ENCODE measurements at regions not wholly inside any gene's neighbourhood (a gene's known extent, or its start where the extent isn't known, plus 50 kb on each side); places are given as distances from the start of the nearest gene placed in this dataset.

DNA sequence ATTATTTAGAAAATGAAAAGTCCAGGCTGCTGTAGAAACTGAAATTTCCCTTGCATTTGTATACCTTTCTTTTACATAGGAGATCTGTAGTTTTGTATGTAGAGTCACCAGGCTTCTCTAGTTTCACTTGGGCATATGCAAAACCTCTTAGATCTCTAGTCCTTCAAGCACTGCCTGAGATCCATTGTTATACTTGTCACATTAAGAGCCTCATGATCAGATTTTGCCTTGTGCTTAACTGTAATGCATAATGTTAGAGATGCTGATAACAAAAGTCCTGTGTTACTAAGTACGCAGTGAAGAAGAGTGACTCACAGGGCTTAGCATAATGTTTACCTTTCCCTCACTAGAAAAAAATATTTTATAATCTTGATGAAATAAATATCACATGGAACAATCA lies 250.2 kb downstream of the CYLC2 start:
- H3K27ac ChIP-seq (ENCODE audit: low read length) = no peak overlapping the region
- H3K27me3 ChIP-seq (replicated peaks in 1 of 2; ENCODE audit: control insufficient read depth in 2 of 2, extremely low read depth in 1 of 2, insufficient read depth in 2 of 2, low read length in 1 of 2) = no peaks in the 10 kb centered on the region
- no peak overlapping the region for H3K4me3 ChIP-seq (ENCODE audit: control insufficient read depth in 1 of 2, extremely low read depth in 1 of 2, low read length in 1 of 2)
- peaks cover 0 to 10% (median 0%) of the 10 kb centered on the region in 3 donors for H3K9me3 Mint-ChIP-seq
- H3K4me1 ChIP-seq (ENCODE audit: control insufficient read depth in 1 of 2, extremely low read depth in 1 of 2, insufficient read depth in 2 of 2, low read length in 2 of 2) = no peaks in the 10 kb centered on the region
- no peak for ATAC-seq (replicated peaks in 1 of 4)
- H3K27ac Mint-ChIP-seq = no peak overlapping the region
- H3K9me3 ChIP-seq = no peaks in the 10 kb centered on the region
- DNase-seq = no peak
- WGBS (ENCODE audit: insufficient coverage) = no CpG with 5 or more reads among the region's 1 CpG
- no peaks in the 10 kb centered on the region for H3K36me3 ChIP-seq (ENCODE audit: control insufficient read depth in 2 of 2, extremely low read depth in 1 of 2, insufficient read depth in 1 of 2, low read length in 1 of 2)
- POLR2A ChIA-PET = no interaction called here
- no peaks in the 10 kb centered on the region for H3K27me3 Mint-ChIP-seq
- no peak overlapping the region for H3K4me3 Mint-ChIP-seq
- no peaks in the 10 kb centered on the region for H3K4me1 Mint-ChIP-seq
- CTCF ChIA-PET = no interaction called here
- H3K36me3 Mint-ChIP-seq = no peaks in the 10 kb centered on the region

DNA sequence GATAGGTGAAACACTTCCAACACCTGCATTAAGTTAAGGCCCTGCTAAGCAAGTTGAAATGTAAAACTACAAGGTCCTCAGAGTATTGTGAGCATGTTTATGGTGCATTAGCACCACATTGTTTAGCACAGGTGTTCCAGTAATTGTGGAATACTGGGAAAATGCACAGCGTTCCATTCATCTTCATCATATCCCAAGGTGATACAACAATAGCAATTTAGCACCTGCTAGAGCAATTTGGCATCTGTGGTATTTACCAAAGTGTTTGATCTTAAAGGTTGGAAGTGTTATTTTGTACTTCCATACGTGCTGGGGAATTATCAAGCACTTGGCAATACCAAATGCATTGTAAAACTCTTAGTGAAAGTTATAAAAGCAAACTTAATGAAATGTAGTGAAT lies 266.8 kb downstream of the CYLC2 start:
- no peak overlapping the region for H3K27ac Mint-ChIP-seq

DNA sequence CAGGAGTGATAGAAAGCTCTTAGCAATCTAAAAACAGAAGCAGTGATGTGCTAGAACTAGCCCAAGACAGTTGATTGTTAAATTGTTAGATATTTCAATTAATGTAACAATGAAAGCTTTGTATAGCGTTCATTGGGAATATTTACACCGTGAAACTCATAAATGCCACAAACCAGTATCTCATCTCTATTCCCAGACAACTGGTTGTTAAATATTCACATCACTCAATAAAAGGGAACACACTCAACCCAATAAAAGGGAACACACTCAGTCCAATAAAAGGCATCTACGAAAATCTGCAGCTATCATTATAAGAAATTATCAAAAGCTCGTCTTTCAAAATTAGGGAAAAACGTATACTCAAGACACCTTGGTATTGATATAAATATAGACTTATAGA lies 270.9 kb downstream of the CYLC2 start:
- ATAC-seq (replicated peaks in 1 of 4) = no peak
- no peaks in the 10 kb centered on the region for H3K27me3 Mint-ChIP-seq
- Histone ChIP-seq H3K9me3 (no peaks in the 10 kb centered on the region), H3K27me3 (replicated peaks in 1 of 2; ENCODE audit: control insufficient read depth in 2 of 2, extremely low read depth in 1 of 2, insufficient read depth in 2 of 2, low read length in 1 of 2) (no peaks in the 10 kb centered on the region), H3K36me3 (ENCODE audit: control insufficient read depth in 2 of 2, extremely low read depth in 1 of 2, insufficient read depth in 1 of 2, low read length in 1 of 2) (no peaks in the 10 kb centered on the region), H3K27ac (ENCODE audit: low read length) (no peak overlapping the region), H3K4me3 (ENCODE audit: control insufficient read depth in 1 of 2, extremely low read depth in 1 of 2, low read length in 1 of 2) (no peak overlapping the region), H3K4me1 (ENCODE audit: control insufficient read depth in 1 of 2, extremely low read depth in 1 of 2, insufficient read depth in 2 of 2, low read length in 2 of 2) (no peaks in the 10 kb centered on the region)
- POLR2A ChIA-PET = no interaction called here
- H3K4me1 Mint-ChIP-seq = no peaks in the 10 kb centered on the region
- H3K36me3 Mint-ChIP-seq = no peaks in the 10 kb centered on the region
- no peak overlapping the region for H3K4me3 Mint-ChIP-seq
- peaks cover 4 to 10% (median 6%) of the 10 kb centered on the region in 3 donors for H3K9me3 Mint-ChIP-seq
- no peak overlapping the region for H3K27ac Mint-ChIP-seq
- CTCF ChIA-PET = no interaction called here
- WGBS (ENCODE audit: insufficient coverage) = 83% methylated on average over 2 of the region's 5 CpGs
- DNase-seq = no peak

More for the DNA sequence above, 266.8 kb downstream of the CYLC2 start:
- no peak overlapping the region for H3K27ac ChIP-seq (ENCODE audit: low read length)
- no peaks in the 10 kb centered on the region for H3K36me3 Mint-ChIP-seq
- CTCF ChIA-PET = no interaction called here
- POLR2A ChIA-PET = no interaction called here
- H3K4me3 Mint-ChIP-seq = no peak overlapping the region
- H3K4me1 Mint-ChIP-seq = no peaks in the 10 kb centered on the region
- 50% methylated on average over 1 of the region's 2 CpGs for WGBS (ENCODE audit: insufficient coverage)
- H3K27me3 Mint-ChIP-seq = no peaks in the 10 kb centered on the region
- no peaks in the 10 kb centered on the region for H3K27me3 ChIP-seq (replicated peaks in 1 of 2; ENCODE audit: control insufficient read depth in 2 of 2, extremely low read depth in 1 of 2, insufficient read depth in 2 of 2, low read length in 1 of 2)
- H3K4me1 ChIP-seq (ENCODE audit: control insufficient read depth in 1 of 2, extremely low read depth in 1 of 2, insufficient read depth in 2 of 2, low read length in 2 of 2) = no peaks in the 10 kb centered on the region
- H3K9me3 Mint-ChIP-seq = peaks cover 9 to 15% (median 13%) of the 10 kb centered on the region in 3 donors
- no peak overlapping the region for H3K4me3 ChIP-seq (ENCODE audit: control insufficient read depth in 1 of 2, extremely low read depth in 1 of 2, low read length in 1 of 2)
- no peak for DNase-seq
- no peaks in the 10 kb centered on the region for H3K36me3 ChIP-seq (ENCODE audit: control insufficient read depth in 2 of 2, extremely low read depth in 1 of 2, insufficient read depth in 1 of 2, low read length in 1 of 2)
- no peaks in the 10 kb centered on the region for H3K9me3 ChIP-seq
- no peak for ATAC-seq (replicated peaks in 1 of 4)

- ATAC-seq (replicated peaks in 1 of 4) = no peak
- H3K4me1 Mint-ChIP-seq = no peaks in the 10 kb centered on the region
Observed at GRCh38 chr9:103277240-103277639, 282.1 kb downstream of the CYLC2 start.

GRCh38 chr9:103281126-103281525 lies 286.0 kb downstream of the CYLC2 start:
- ChIA-PET POLR2A (interaction anchor here in 1 of 2 donors (0.8 kb wide), 1 partner anchor 319 kb away, joined by 3 read pairs; no protein-coding TSS in a partner anchor), CTCF (no interaction called here)
- H3K27me3 Mint-ChIP-seq = no peaks in the 10 kb centered on the region
- 67% methylated on average over 1 of the region's 2 CpGs for WGBS (ENCODE audit: insufficient coverage)
- no peak for ATAC-seq (replicated peaks in 1 of 4)
- H3K4me3 ChIP-seq (ENCODE audit: control insufficient read depth in 1 of 2, extremely low read depth in 1 of 2, low read length in 1 of 2) = no peak overlapping the region
- peaks cover 2 to 19% (median 4%) of the 10 kb centered on the region in 3 donors for H3K9me3 Mint-ChIP-seq
- no peaks in the 10 kb centered on the region for H3K27me3 ChIP-seq (replicated peaks in 1 of 2; ENCODE audit: control insufficient read depth in 2 of 2, extremely low read depth in 1 of 2, insufficient read depth in 2 of 2, low read length in 1 of 2)
- H3K27ac Mint-ChIP-seq = no peak overlapping the region
- H3K27ac ChIP-seq (ENCODE audit: low read length) = no peak overlapping the region
- no peaks in the 10 kb centered on the region for H3K36me3 Mint-ChIP-seq
- no peaks in the 10 kb centered on the region for H3K4me1 Mint-ChIP-seq
- H3K4me3 Mint-ChIP-seq = no peak overlapping the region
- no peaks in the 10 kb centered on the region for H3K36me3 ChIP-seq (ENCODE audit: control insufficient read depth in 2 of 2, extremely low read depth in 1 of 2, insufficient read depth in 1 of 2, low read length in 1 of 2)
- no peaks in the 10 kb centered on the region for H3K4me1 ChIP-seq (ENCODE audit: control insufficient read depth in 1 of 2, extremely low read depth in 1 of 2, insufficient read depth in 2 of 2, low read length in 2 of 2)
- H3K9me3 ChIP-seq = no peaks in the 10 kb centered on the region
- DNase-seq = no peak

More at GRCh38 chr9:103277240-103277639, 282.1 kb downstream of the CYLC2 start:
- POLR2A ChIA-PET = no interaction called here
- Mint-ChIP-seq H3K36me3 (no peaks in the 10 kb centered on the region), H3K27ac (no peak overlapping the region), H3K27me3 (no peaks in the 10 kb centered on the region), H3K9me3 (peaks cover 11 to 24% (median 15%) of the 10 kb centered on the region in 3 donors), H3K4me3 (no peak overlapping the region)
- Histone ChIP-seq H3K27ac (ENCODE audit: low read length) (no peak overlapping the region), H3K4me1 (ENCODE audit: control insufficient read depth in 1 of 2, extremely low read depth in 1 of 2, insufficient read depth in 2 of 2, low read length in 2 of 2) (no peaks in the 10 kb centered on the region), H3K4me3 (ENCODE audit: control insufficient read depth in 1 of 2, extremely low read depth in 1 of 2, low read length in 1 of 2) (no peak overlapping the region), H3K9me3 (no peaks in the 10 kb centered on the region), H3K36me3 (ENCODE audit: control insufficient read depth in 2 of 2, extremely low read depth in 1 of 2, insufficient read depth in 1 of 2, low read length in 1 of 2) (no peaks in the 10 kb centered on the region), H3K27me3 (replicated peaks in 1 of 2; ENCODE audit: control insufficient read depth in 2 of 2, extremely low read depth in 1 of 2, insufficient read depth in 2 of 2, low read length in 1 of 2) (no peaks in the 10 kb centered on the region)
- WGBS (ENCODE audit: insufficient coverage) = no CpG with 5 or more reads among the region's 4 CpGs
- no peak for DNase-seq
- CTCF ChIA-PET = no interaction called here

DNA sequence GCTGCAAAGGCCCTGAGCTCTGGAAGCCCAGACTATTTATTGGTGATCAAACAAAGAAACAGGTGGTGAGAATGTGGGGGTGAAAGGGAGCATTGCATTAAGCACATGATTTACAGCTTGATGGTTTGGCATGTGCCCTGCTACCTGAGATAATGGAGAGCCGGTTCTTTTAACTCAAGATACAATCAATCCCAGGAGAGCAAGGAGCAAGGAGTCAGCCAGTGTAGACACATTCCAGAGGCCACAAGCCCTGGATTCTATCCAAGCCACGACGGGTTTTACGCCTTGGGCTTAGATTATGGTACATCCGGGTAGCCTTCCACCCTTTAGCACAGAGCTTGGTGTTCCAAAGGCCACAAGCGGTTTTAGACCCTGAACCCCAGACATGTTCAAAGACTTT lies 292.2 kb downstream of the CYLC2 start:
- H3K27ac Mint-ChIP-seq = no peak overlapping the region
- no peaks in the 10 kb centered on the region for H3K27me3 Mint-ChIP-seq
- no peaks in the 10 kb centered on the region for H3K9me3 ChIP-seq
- H3K4me3 ChIP-seq (ENCODE audit: control insufficient read depth in 1 of 2, extremely low read depth in 1 of 2, low read length in 1 of 2) = no peak overlapping the region
- ChIA-PET CTCF (no interaction called here), POLR2A (no interaction called here)
- H3K9me3 Mint-ChIP-seq = peaks cover 3 to 14% (median 5%) of the 10 kb centered on the region in 3 donors
- H3K27ac ChIP-seq (ENCODE audit: low read length) = no peak overlapping the region
- H3K4me3 Mint-ChIP-seq = no peak overlapping the region
- H3K36me3 Mint-ChIP-seq = no peaks in the 10 kb centered on the region
- H3K36me3 ChIP-seq (ENCODE audit: control insufficient read depth in 2 of 2, extremely low read depth in 1 of 2, insufficient read depth in 1 of 2, low read length in 1 of 2) = no peaks in the 10 kb centered on the region
- H3K27me3 ChIP-seq (replicated peaks in 1 of 2; ENCODE audit: control insufficient read depth in 2 of 2, extremely low read depth in 1 of 2, insufficient read depth in 2 of 2, low read length in 1 of 2) = no peaks in the 10 kb centered on the region
- DNase-seq (no peak), ATAC-seq (replicated peaks in 1 of 4) (no peak)
- H3K4me1 ChIP-seq (ENCODE audit: control insufficient read depth in 1 of 2, extremely low read depth in 1 of 2, insufficient read depth in 2 of 2, low read length in 2 of 2) = no peaks in the 10 kb centered on the region
- H3K4me1 Mint-ChIP-seq = no peaks in the 10 kb centered on the region
- 82% methylated on average over 6 of the region's 6 CpGs for WGBS (ENCODE audit: insufficient coverage)

- H3K27ac ChIP-seq (ENCODE audit: low read length) = no peak overlapping the region
- no peak overlapping the region for H3K4me3 ChIP-seq (ENCODE audit: control insufficient read depth in 1 of 2, extremely low read depth in 1 of 2, low read length in 1 of 2)
- no peak overlapping the region for H3K27ac Mint-ChIP-seq
- H3K9me3 Mint-ChIP-seq = peaks cover 3 to 5% (median 4%) of the 10 kb centered on the region in 3 donors
- H3K36me3 Mint-ChIP-seq = no peaks in the 10 kb centered on the region
- ChIA-PET POLR2A (no interaction called here), CTCF (no interaction called here)
- no peaks in the 10 kb centered on the region for H3K36me3 ChIP-seq (ENCODE audit: control insufficient read depth in 2 of 2, extremely low read depth in 1 of 2, insufficient read depth in 1 of 2, low read length in 1 of 2)
- H3K9me3 ChIP-seq = no peaks in the 10 kb centered on the region
- H3K4me1 ChIP-seq (ENCODE audit: control insufficient read depth in 1 of 2, extremely low read depth in 1 of 2, insufficient read depth in 2 of 2, low read length in 2 of 2) = no peaks in the 10 kb centered on the region
- 33% methylated on average over 1 of the region's 1 CpG for WGBS (ENCODE audit: insufficient coverage)
- H3K27me3 ChIP-seq (replicated peaks in 1 of 2; ENCODE audit: control insufficient read depth in 2 of 2, extremely low read depth in 1 of 2, insufficient read depth in 2 of 2, low read length in 1 of 2) = no peaks in the 10 kb centered on the region
- H3K27me3 Mint-ChIP-seq = no peaks in the 10 kb centered on the region
- no peak for DNase-seq
- H3K4me3 Mint-ChIP-seq = no peak overlapping the region
- no peaks in the 10 kb centered on the region for H3K4me1 Mint-ChIP-seq
- no peak for ATAC-seq (replicated peaks in 1 of 4)
Observed at GRCh38 chr9:103296189-103296588, 301.1 kb downstream of the CYLC2 start.

All from T-cell (primary cell).